ENCODE measurements at regions not wholly inside any gene's neighbourhood (a gene's known extent, or its start where the extent isn't known, plus 50 kb on each side); places are given as distances from the start of the nearest gene placed in this dataset.
A peak's percentile ranks its signal among the peaks of the same experiment; 100 is the strongest.

- WGBS, 5 donors, result 61 to 85% (median 80%) methylated on average over 2 of the region's 2 CpGs
- DNase-seq, result no peak
- no peaks in the 10 kb centered on the region for H3K36me3 ChIP-seq
Observed at GRCh38 chr6:156513504-156513903, 263.7 kb upstream of the ARID1B start.

DNA sequence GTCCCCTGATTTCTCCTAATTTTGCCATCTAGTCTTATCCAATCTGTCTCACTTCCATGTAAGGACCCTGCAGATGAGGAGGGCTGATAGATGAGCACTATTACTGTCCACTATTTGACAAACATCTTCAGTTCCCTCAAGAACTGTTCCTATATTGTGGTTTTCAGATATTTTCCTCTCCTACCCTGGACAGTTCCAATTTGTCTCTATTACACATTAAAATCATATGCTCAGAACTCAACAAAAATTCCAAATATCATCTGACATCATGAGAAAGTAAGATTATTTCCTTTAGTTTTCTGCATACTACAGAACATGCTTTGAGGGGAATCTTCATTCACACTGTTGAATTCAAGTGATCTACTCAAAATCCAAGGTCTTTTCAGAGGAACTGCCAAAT is 265.6 kb upstream of the ARID1B start:
- Histone ChIP-seq H3K9me3 (no peaks in the 10 kb centered on the region), H3K27me3 (no peaks in the 10 kb centered on the region), H3K4me1 (no peaks in the 10 kb centered on the region), H3K36me3 (no peaks in the 10 kb centered on the region), H3K4me3 (no peak overlapping the region), H3K27ac (no peak overlapping the region)
- no peak for DNase-seq
- intact Hi-C loops (cut with DNase I; ENCODE audit: low total_unique reads), result no loop called here
- TF ChIP-seq, protein P1, sequence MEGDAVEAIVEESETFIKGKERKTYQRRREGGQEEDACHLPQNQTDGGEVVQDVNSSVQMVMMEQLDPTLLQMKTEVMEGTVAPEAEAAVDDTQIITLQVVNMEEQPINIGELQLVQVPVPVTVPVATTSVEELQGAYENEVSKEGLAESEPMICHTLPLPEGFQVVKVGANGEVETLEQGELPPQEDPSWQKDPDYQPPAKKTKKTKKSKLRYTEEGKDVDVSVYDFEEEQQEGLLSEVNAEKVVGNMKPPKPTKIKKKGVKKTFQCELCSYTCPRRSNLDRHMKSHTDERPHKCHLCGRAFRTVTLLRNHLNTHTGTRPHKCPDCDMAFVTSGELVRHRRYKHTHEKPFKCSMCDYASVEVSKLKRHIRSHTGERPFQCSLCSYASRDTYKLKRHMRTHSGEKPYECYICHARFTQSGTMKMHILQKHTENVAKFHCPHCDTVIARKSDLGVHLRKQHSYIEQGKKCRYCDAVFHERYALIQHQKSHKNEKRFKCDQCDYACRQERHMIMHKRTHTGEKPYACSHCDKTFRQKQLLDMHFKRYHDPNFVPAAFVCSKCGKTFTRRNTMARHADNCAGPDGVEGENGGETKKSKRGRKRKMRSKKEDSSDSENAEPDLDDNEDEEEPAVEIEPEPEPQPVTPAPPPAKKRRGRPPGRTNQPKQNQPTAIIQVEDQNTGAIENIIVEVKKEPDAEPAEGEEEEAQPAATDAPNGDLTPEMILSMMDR (IDR thresholded peaks at IDR 0.05), result no peak
- TF ChIP-seq POLR2AphosphoS5 (IDR thresholded peaks at IDR 0.05) (no peak), EP300 (IDR thresholded peaks at IDR 0.05) (no peak)

More at GRCh38 chr6:156513504-156513903, 263.7 kb upstream of the ARID1B start:
- Histone ChIP-seq H3K27ac (no peak overlapping the region), H3K9me3 (no peaks in the 10 kb centered on the region), H3K27me3 (no peaks in the 10 kb centered on the region), H3K4me3 (no peak overlapping the region), H3K4me1 (no peaks in the 10 kb centered on the region)
- intact Hi-C loops (cut with DNase I; ENCODE audit: low total_unique reads), result no loop called here
- TF ChIP-seq, protein P1 (IDR thresholded peaks at IDR 0.05), result no peak
- TF ChIP-seq POLR2AphosphoS5 (IDR thresholded peaks at IDR 0.05), result no peak
- TF ChIP-seq POLR2A (IDR thresholded peaks at IDR 0.05), result no peak

DNA sequence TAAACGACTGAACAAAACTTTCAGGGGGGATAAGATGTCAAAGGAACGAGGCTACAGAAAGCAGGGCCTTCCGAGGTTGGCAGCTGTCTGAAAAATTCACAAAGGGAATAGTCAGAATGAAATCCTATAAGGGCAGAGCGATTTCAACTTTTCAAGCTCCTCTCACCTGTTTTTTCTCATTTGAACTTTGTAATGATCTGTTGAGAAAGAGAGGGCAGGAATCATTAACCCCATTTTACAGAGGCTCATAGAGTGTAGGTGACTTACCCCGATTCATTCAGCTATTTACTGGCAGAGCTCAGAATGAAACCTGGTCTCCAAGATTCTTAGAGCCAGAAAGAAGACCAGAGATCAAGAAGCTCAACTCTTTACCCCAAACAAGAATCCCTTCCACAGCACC is 266.1 kb upstream of the ARID1B start:
- Histone ChIP-seq H3K9me3 (no peaks in the 10 kb centered on the region), H3K4me3 (no peak overlapping the region), H3K27me3 (no peaks in the 10 kb centered on the region), H3K27ac (no peak overlapping the region), H3K4me1 (no peaks in the 10 kb centered on the region), H3K36me3 (no peaks in the 10 kb centered on the region)
- intact Hi-C loops (cut with DNase I; ENCODE audit: low total_unique reads), result no loop called here
- peak in 1 of 2 donors; percentile 22 for DNase-seq
- 48 to 60% (median 56%) methylated on average over 5 of the region's 5 CpGs for WGBS, 5 donors
- TF ChIP-seq, protein P1 (IDR thresholded peaks at IDR 0.05), result no peak
- TF ChIP-seq POLR2AphosphoS5 (IDR thresholded peaks at IDR 0.05) (no peak), EP300 (IDR thresholded peaks at IDR 0.05) (no peak), POLR2A (IDR thresholded peaks at IDR 0.05) (no peak)

- no peak overlapping the region for H3K4me3 ChIP-seq
- H3K27ac ChIP-seq, result no peak overlapping the region
- intact Hi-C loops (cut with DNase I; ENCODE audit: low total_unique reads), result no loop called here
- 78 to 83% (median 81%) methylated on average over 2 of the region's 2 CpGs for WGBS, 5 donors
- TF ChIP-seq POLR2A (IDR thresholded peaks at IDR 0.05), result no peak
- no peak for TF ChIP-seq POLR2AphosphoS5 (IDR thresholded peaks at IDR 0.05)
- TF ChIP-seq, protein P1 (IDR thresholded peaks at IDR 0.05), result no peak
- no peak for TF ChIP-seq EP300 (IDR thresholded peaks at IDR 0.05)
- DNase-seq, result no peak
- no peaks in the 10 kb centered on the region for H3K27me3 ChIP-seq
- no peaks in the 10 kb centered on the region for H3K9me3 ChIP-seq
- no peaks in the 10 kb centered on the region for H3K4me1 ChIP-seq
- no peaks in the 10 kb centered on the region for H3K36me3 ChIP-seq
Observed at GRCh38 chr6:156510242-156510641, 266.9 kb upstream of the ARID1B start.

All from stomach (tissue), 8 donors.